Upper lobe of right lung (tissue), 1 donor: ENCODE measurements at regions not wholly inside any gene's neighbourhood (a gene's known extent, or its start where the extent isn't known, plus 50 kb on each side); places are given as distances from the start of the nearest gene placed in this dataset.

Experiments
- ATAC-seq: fragments of 200-7000 bp; cut with Tn5 transposase; one replicate; pipeline ENCODE4 v1.9.1; 2020; ENCODE audit warnings: mild to moderate bottlenecking, moderate library complexity
- DNase-seq: peaks from one replicate; pipeline ENCODE4 v3.0.0-alpha.2; 2020
- H3K27ac ChIP-seq: fragments of 200-600 bp; one replicate; pipeline ENCODE4 v1.8.0; 2022
- H3K27me3 ChIP-seq: fragments of 200-600 bp; one replicate; pipeline ENCODE4 v1.8.0; 2022; ENCODE audit warnings: mild to moderate bottlenecking
- H3K36me3 ChIP-seq: fragments of 200-600 bp; one replicate; pipeline ENCODE4 v1.8.0; 2022
- H3K4me1 ChIP-seq: fragments of 200-600 bp; one replicate; pipeline ENCODE4 v1.8.0; 2022
- H3K4me3 ChIP-seq: fragments of 200-600 bp; one replicate; pipeline ENCODE4 v1.8.0; 2022; ENCODE audit warnings: mild to moderate bottlenecking
- H3K9me3 ChIP-seq: fragments of 200-600 bp; one replicate; pipeline ENCODE4 v1.8.0; 2022
- intact Hi-C: fragments of 100-400 bp; cut with DNase I; formaldehyde crosslinking; loops from one replicate; pipeline ENCODE4 v1.11.0; 2022
- TF ChIP-seq, protein P1 (sequence below): fragments of 200-600 bp; IDR thresholded peaks from one replicate; pipeline ENCODE4 v1.8.0; 2022; ENCODE audit warnings: antibody characterized with exemption
- donor health status: DM: no; HTN: yes; CAD: no; lungs with severe emphysema.

DNA sequence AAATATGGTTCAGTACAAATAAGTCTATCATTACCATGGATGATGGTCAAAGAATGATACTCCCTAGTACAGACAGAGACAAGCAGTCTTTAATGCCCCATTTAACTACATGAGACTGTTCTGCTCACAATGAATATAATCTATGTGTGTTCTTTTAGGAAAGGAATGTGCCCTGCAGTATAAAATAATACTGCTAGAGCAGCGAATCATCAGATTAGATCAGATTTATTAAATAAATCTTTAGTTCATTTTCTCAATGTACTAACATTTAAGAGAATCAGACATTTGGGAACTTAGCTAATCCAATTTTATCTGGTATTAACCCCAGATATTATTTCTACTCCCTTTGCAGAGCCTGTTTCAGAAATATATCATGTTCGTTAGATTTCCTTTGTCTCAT lies 272.0 kb upstream of the GCFC2 start:
- H3K36me3 ChIP-seq: no peaks in the 10 kb centered on the region
- no peak for ATAC-seq
- no peaks in the 10 kb centered on the region for H3K4me1 ChIP-seq
- H3K27ac ChIP-seq: no peak overlapping the region
- H3K9me3 ChIP-seq: no peaks in the 10 kb centered on the region
- no peak for DNase-seq
- H3K27me3 ChIP-seq: no peaks in the 10 kb centered on the region
- intact Hi-C loops: no loop called here
- H3K4me3 ChIP-seq: no peak overlapping the region
- TF ChIP-seq, protein P1, sequence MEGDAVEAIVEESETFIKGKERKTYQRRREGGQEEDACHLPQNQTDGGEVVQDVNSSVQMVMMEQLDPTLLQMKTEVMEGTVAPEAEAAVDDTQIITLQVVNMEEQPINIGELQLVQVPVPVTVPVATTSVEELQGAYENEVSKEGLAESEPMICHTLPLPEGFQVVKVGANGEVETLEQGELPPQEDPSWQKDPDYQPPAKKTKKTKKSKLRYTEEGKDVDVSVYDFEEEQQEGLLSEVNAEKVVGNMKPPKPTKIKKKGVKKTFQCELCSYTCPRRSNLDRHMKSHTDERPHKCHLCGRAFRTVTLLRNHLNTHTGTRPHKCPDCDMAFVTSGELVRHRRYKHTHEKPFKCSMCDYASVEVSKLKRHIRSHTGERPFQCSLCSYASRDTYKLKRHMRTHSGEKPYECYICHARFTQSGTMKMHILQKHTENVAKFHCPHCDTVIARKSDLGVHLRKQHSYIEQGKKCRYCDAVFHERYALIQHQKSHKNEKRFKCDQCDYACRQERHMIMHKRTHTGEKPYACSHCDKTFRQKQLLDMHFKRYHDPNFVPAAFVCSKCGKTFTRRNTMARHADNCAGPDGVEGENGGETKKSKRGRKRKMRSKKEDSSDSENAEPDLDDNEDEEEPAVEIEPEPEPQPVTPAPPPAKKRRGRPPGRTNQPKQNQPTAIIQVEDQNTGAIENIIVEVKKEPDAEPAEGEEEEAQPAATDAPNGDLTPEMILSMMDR: no peak

DNA sequence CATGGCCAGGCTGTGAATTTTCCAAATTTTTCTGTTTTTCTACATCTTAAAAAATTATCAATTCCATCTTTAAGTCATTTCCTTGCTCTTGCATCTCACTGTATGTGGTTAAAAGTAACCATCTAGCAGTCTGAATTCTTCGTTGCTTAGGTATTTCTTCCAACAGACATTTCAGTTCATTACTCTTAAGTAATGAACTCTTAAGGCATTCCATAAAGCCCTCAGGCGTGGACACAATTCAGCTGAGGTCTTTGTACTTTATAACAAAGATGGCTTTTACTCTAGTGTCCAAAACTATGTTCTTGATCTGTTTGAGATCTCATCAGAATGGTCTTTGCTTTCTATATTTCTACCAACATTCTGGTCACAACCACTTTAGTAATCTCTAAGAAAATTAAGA lies 253.9 kb upstream of the GCFC2 start:
- DNase-seq: no peak
- TF ChIP-seq, protein P1: no peak
- no peaks in the 10 kb centered on the region for H3K36me3 ChIP-seq
- no peak overlapping the region for H3K4me3 ChIP-seq
- no peaks in the 10 kb centered on the region for H3K9me3 ChIP-seq
- intact Hi-C loops: no loop called here
- H3K27ac ChIP-seq: no peak overlapping the region
- H3K4me1 ChIP-seq: no peaks in the 10 kb centered on the region
- ATAC-seq: no peak
- H3K27me3 ChIP-seq: no peaks in the 10 kb centered on the region

DNA sequence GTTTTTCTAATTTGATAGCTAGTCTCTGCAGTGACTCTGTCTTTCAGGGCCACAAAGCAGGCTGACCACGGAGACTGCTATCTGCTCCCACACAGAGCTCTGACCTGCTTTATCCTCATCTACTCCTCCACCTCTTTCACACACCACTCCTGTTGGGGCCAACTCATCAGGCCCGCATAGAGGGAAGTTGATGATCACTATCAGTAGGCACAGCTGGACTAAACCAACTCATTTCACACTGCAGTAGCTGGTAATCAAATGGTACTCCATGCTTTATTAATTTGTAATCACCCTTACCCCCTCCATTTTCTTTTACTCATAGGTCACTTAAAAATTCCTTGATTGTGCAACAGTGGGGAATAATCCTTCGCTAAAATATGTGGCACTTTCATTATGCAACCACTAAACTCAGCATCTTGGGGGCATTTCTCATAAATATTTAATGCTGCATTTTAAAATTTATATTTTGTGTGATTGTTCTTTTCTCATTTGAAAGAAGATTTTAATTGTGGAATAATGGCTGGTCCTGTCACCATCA lies 249.8 kb upstream of the GCFC2 start:
- DNase-seq: no peak
- no peaks in the 10 kb centered on the region for H3K27me3 ChIP-seq
- intact Hi-C loops: no loop called here
- ATAC-seq: no peak
- H3K4me1 ChIP-seq: no peaks in the 10 kb centered on the region
- H3K4me3 ChIP-seq: no peak overlapping the region
- no peaks in the 10 kb centered on the region for H3K9me3 ChIP-seq
- TF ChIP-seq, protein P1: no peak
- no peaks in the 10 kb centered on the region for H3K36me3 ChIP-seq
- H3K27ac ChIP-seq: no peak overlapping the region

DNA sequence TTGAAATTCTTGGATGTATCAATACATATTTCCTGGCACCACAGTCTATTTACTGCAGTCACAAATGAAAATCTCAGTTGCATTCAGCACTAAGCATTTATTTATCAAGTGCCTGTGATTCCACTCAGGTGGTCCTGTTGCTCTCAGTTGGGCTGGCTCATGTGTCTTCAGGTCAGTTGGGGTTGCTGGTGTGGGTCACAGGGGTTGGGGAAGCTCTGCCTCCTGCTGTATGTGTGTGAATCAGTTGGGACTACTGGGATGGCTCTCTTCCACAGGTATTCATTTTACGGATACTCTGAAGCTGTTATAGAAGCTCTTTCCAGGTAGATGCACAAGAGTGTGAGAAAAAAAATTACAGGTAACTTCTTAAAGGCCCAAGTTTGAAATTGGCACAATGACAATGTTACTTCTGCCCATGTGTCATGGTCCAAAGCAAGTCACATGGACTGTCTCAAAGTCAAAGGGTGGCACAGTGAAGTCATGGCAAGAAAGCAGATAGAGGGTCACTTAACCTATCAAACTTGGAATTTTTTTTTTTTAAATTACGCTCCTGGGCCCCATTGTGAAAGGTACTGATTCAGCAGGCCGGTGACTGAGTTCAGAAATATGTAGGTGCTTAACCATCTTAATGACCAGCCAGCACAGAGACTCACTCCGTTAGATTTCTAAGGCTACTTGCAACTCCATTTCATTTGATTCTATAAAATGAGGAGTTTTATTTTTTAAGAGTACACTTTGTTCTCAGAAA lies 249.2 kb upstream of the GCFC2 start:
- TF ChIP-seq, protein P1: no peak
- H3K36me3 ChIP-seq: no peaks in the 10 kb centered on the region
- ATAC-seq (no peak), DNase-seq (no peak)
- intact Hi-C loops: no loop called here
- no peak overlapping the region for H3K27ac ChIP-seq
- no peaks in the 10 kb centered on the region for H3K4me1 ChIP-seq
- H3K27me3 ChIP-seq: no peaks in the 10 kb centered on the region
- H3K9me3 ChIP-seq: no peaks in the 10 kb centered on the region
- H3K4me3 ChIP-seq: no peak overlapping the region

DNA sequence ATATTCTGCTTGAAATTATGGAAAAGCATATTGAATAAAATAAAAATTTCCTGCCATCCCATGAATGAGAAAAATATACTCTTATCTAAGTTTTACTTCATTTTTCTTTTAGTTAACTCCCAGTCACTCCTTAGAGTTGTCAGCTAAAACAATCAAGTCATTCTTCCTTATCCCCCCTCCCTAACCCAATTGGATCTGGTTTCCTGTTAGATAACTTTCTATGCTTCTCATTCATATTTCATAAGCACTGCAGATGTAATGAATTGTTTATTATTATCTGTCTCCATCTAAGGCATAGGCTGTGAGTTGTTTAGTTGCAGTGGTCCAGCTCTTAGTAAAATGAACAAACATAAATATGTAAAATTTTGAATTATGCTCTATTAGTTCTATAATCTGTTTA lies 244.0 kb upstream of the GCFC2 start:
- TF ChIP-seq, protein P1: no peak
- intact Hi-C loops: no loop called here
- no peak for DNase-seq

More for the DNA sequence above, 244.0 kb upstream of the GCFC2 start:
- Histone ChIP-seq H3K4me3 (no peak overlapping the region), H3K9me3 (no peaks in the 10 kb centered on the region), H3K27me3 (no peaks in the 10 kb centered on the region), H3K27ac (no peak overlapping the region), H3K36me3 (no peaks in the 10 kb centered on the region), H3K4me1 (no peaks in the 10 kb centered on the region)
- no peak for ATAC-seq
